ENCODE measurements at regions not wholly inside any gene's neighbourhood (a gene's known extent, or its start where the extent isn't known, plus 50 kb on each side); places are given as distances from the start of the nearest gene placed in this dataset.

GRCh38 chr7:45363669-45364068, 206.1 kb downstream of the RAMP3 start:
- no peak for TF ChIP-seq REST (IDR thresholded peaks at IDR 0.05; ENCODE audit: insufficient replicate concordance, low read depth)
- no peak for TF ChIP-seq CTCF (IDR thresholded peaks at IDR 0.05; ENCODE audit: insufficient read depth, low read length)
- no peak for TF ChIP-seq GABPA (IDR thresholded peaks at IDR 0.05; ENCODE audit: low read depth)
- no peak for TF ChIP-seq POLR2AphosphoS5 (IDR thresholded peaks at IDR 0.05; ENCODE audit: low read depth)
